H9 (cell line): ENCODE measurements at regions not wholly inside any gene's neighbourhood (a gene's known extent, or its start where the extent isn't known, plus 50 kb on each side); places are given as distances from the start of the nearest gene placed in this dataset.

Experiments used
- DNase-seq: peaks from one replicate; pipeline ENCODE4 v3.0.0-alpha.2; 2017
- H2AFZ ChIP-seq: one replicate; pipeline ENCODE4 v1.6.1; 2013; ENCODE audit warnings: mild to moderate bottlenecking, low read length, control low read depth, moderate library complexity
- H2AK5ac ChIP-seq: 2 replicates; pipeline ENCODE4 v1.6.1; 2013; ENCODE audit warnings: low read length, control low read depth, mixed read lengths; ENCODE audit not compliant: insufficient read length
- H2BK120ac ChIP-seq: one replicate; pipeline ENCODE4 v1.6.1; 2013; ENCODE audit warnings: low read depth, mild to moderate bottlenecking, low read length, control low read depth, inconsistent platforms; ENCODE audit not compliant: poor library complexity, severe bottlenecking
- H2BK12ac ChIP-seq: 2 replicates; pipeline ENCODE4 v1.6.1; 2013; ENCODE audit warnings: low read length, control low read depth, mixed read lengths, low read depth; ENCODE audit not compliant: insufficient read length
- H2BK15ac ChIP-seq: 2 replicates; pipeline ENCODE4 v1.6.1; 2013; ENCODE audit warnings: low read depth, low read length, control low read depth
- H2BK20ac ChIP-seq: one replicate; pipeline ENCODE4 v1.6.1; 2013; ENCODE audit warnings: low read depth, mild to moderate bottlenecking, low read length, control low read depth, inconsistent platforms; ENCODE audit not compliant: poor library complexity, severe bottlenecking
- H2BK5ac ChIP-seq: 2 replicates; pipeline ENCODE4 v1.6.1; 2013; ENCODE audit warnings: low read length, control low read depth, mixed read lengths; ENCODE audit not compliant: insufficient read length
- H3K14ac ChIP-seq: 2 replicates; pipeline ENCODE4 v1.6.1; 2013; ENCODE audit warnings: low read length, control low read depth; ENCODE audit not compliant: insufficient read depth
- H3K18ac ChIP-seq: 2 replicates; pipeline ENCODE4 v1.6.1; 2013; ENCODE audit warnings: low read depth, mild to moderate bottlenecking, mixed read lengths, low read length, control low read depth; ENCODE audit not compliant: insufficient read length
- H3K23ac ChIP-seq: 2 replicates; pipeline ENCODE4 v1.6.1; 2013; ENCODE audit warnings: low read length, control low read depth, mixed read lengths, low read depth; ENCODE audit not compliant: insufficient read length
- H3K23me2 ChIP-seq: 2 replicates; pipeline ENCODE4 v1.6.1; 2013; ENCODE audit warnings: low read depth, mild to moderate bottlenecking, mixed read lengths, low read length, control low read depth; ENCODE audit not compliant: insufficient read length, poor library complexity, severe bottlenecking
- H3K27ac ChIP-seq: 2 replicates; pipeline ENCODE4 v1.5.1; 2013; ENCODE audit warnings: low read length, control low read depth, mixed read lengths, low read depth; ENCODE audit not compliant: insufficient read length
- H3K27me3 ChIP-seq: 2 replicates; pipeline ENCODE4 v1.6.1; 2013; ENCODE audit warnings: low read length, control low read depth, inconsistent platforms; ENCODE audit not compliant: insufficient read depth
- H3K4ac ChIP-seq: 2 replicates; pipeline ENCODE4 v1.6.1; 2013; ENCODE audit warnings: low read depth, mild to moderate bottlenecking, control low read depth, inconsistent platforms, low read length, moderate library complexity
- H3K4me1 ChIP-seq: 2 replicates; pipeline ENCODE4 v1.6.1; 2013; ENCODE audit warnings: low read length, control low read depth, inconsistent platforms; ENCODE audit not compliant: insufficient read depth
- H3K4me2 ChIP-seq: 2 replicates; pipeline ENCODE4 v1.6.1; 2013; ENCODE audit warnings: low read length, control low read depth, mixed read lengths; ENCODE audit not compliant: insufficient read length, insufficient read depth
- H3K56ac ChIP-seq: 2 replicates; pipeline ENCODE4 v1.6.1; 2013; ENCODE audit warnings: low read depth, mild to moderate bottlenecking, mixed read lengths, low read length, control low read depth; ENCODE audit not compliant: insufficient read length
- H3K79me1 ChIP-seq: 2 replicates; pipeline ENCODE4 v1.6.1; 2013; ENCODE audit warnings: low read depth, mild to moderate bottlenecking, moderate library complexity, low read length, control low read depth, inconsistent platforms; ENCODE audit not compliant: insufficient read depth, poor library complexity, severe bottlenecking
- H3K79me2 ChIP-seq: 2 replicates; pipeline ENCODE4 v1.6.1; 2013; ENCODE audit warnings: low read length, control low read depth, inconsistent platforms; ENCODE audit not compliant: insufficient read depth
- H3K9ac ChIP-seq: 2 replicates; pipeline ENCODE4 v1.6.1; 2013; ENCODE audit warnings: low read length, control low read depth, mixed read lengths; ENCODE audit not compliant: insufficient read length; ENCODE audit errors: extremely low read depth
- H3K9me3 ChIP-seq: one replicate; pipeline ENCODE4 v1.6.1; 2013; ENCODE audit warnings: low read depth, low read length, inconsistent platforms; ENCODE audit not compliant: control insufficient read depth
- H3T11ph ChIP-seq: one replicate; pipeline ENCODE4 v1.6.1; 2013; ENCODE audit warnings: mild to moderate bottlenecking, low read length, control low read depth, inconsistent platforms
- H4K20me1 ChIP-seq: one replicate; pipeline ENCODE4 v1.6.1; 2013; ENCODE audit not compliant: control insufficient read depth, insufficient read length, insufficient read depth
- H4K5ac ChIP-seq: 2 replicates; pipeline ENCODE4 v1.6.1; 2013; ENCODE audit warnings: low read depth, mild to moderate bottlenecking, mixed read lengths, low read length, control low read depth; ENCODE audit not compliant: insufficient read length
- H4K8ac ChIP-seq: replicated peaks from 2 replicates; pipeline ENCODE4 v1.6.1; 2013; ENCODE audit warnings: low read length, control low read depth, mixed read lengths, low read depth; ENCODE audit not compliant: insufficient read length
- H4K91ac ChIP-seq: 2 replicates; pipeline ENCODE4 v1.6.1; 2013; ENCODE audit warnings: low read depth, mild to moderate bottlenecking, moderate library complexity, mixed read lengths, low read length, control low read depth; ENCODE audit not compliant: insufficient read length
- H3K27ac Mint-ChIP-seq, 3 experiments: 2 replicates in 2 of 3; 3 replicates in 1 of 3; pipeline ENCODE4 v1.8.0; 2020 to 2021; ENCODE audit warnings: mixed read lengths in 3 of 3, mild to moderate bottlenecking in 1 of 3, moderate library complexity in 1 of 3
- H3K27me3 Mint-ChIP-seq: 2 replicates; pipeline ENCODE4 v1.8.0; 2021; ENCODE audit warnings: low read depth, mild to moderate bottlenecking, moderate library complexity, mixed read lengths
- H3K36me3 Mint-ChIP-seq, 3 experiments: 2 replicates in 2 of 3; 3 replicates in 1 of 3; pipeline ENCODE4 v1.8.0; 2020 to 2021; ENCODE audit warnings: low read depth in 3 of 3, mixed read lengths in 3 of 3; ENCODE audit not compliant: insufficient read depth in 1 of 3
- H3K4me1 Mint-ChIP-seq, 2 experiments: 2 replicates each; pipeline ENCODE4 v1.8.0; 2020; ENCODE audit warnings: mixed read lengths in 2 of 2
- H3K4me3 Mint-ChIP-seq, 2 experiments: 2 replicates in 1 of 2; 3 replicates in 1 of 2; pipeline ENCODE4 v1.8.0; 2020 to 2021; ENCODE audit warnings: mild to moderate bottlenecking in 2 of 2, mixed read lengths in 2 of 2, moderate library complexity in 1 of 2
- H3K9me3 Mint-ChIP-seq, 2 experiments: 2 replicates in 1 of 2; 3 replicates in 1 of 2; pipeline ENCODE4 v1.8.0; 2020; ENCODE audit warnings: mild to moderate bottlenecking in 2 of 2, mixed read lengths in 2 of 2, moderate library complexity in 1 of 2
- CTCF ChIP-seq: fragments of 200-600 bp; sonication (generic); conservative IDR thresholded peaks from 3 replicates; pipeline ENCODE4 v1.8.0; 2021; ENCODE audit warnings: antibody characterized with exemption, mild to moderate bottlenecking
- WGBS: extraction: QIAGEN DNeasy Blood & Tissue Kit; methylation state at CpG from one replicate; pipeline ENCODE4 v1.1.7; 2013; ENCODE audit warnings: missing lambda C conversion rate, low lambda C conversion rate, mixed read lengths; ENCODE audit not compliant: insufficient read length; ENCODE audit errors: extremely low coverage; 5-methylcytosine and 5-hydroxymethylcytosine counted together

- peaks cover 33 to 46% of the 10 kb centered on the region in 2 experiments for H3K4me1 Mint-ChIP-seq
- no peak overlapping the region for H2AFZ ChIP-seq
- H3K79me1 ChIP-seq, result no peaks in the 10 kb centered on the region
- no peak overlapping the region for H3K18ac ChIP-seq
- no peaks in the 10 kb centered on the region for H3K27me3 Mint-ChIP-seq
- H3K56ac ChIP-seq, result no peak overlapping the region
- H3K9me3 ChIP-seq, result no peaks in the 10 kb centered on the region
- H2BK20ac ChIP-seq, result no peak overlapping the region
- peaks cover 5% of the 10 kb centered on the region for H3K4me1 ChIP-seq
- no peak overlapping the region for H3T11ph ChIP-seq
- no peaks in the 10 kb centered on the region for H4K20me1 ChIP-seq
- no peak overlapping the region for H3K27ac ChIP-seq
- no peak overlapping the region for H3K4me3 Mint-ChIP-seq
- no peak overlapping the region for H4K91ac ChIP-seq
- H3K27ac Mint-ChIP-seq, result no peak overlapping the region; a peak in 1 of 7 replicates
- peaks cover 4% of the 10 kb centered on the region for H3K23me2 ChIP-seq
- H2BK120ac ChIP-seq, result no peak overlapping the region
- H2BK15ac ChIP-seq, result no peak overlapping the region
- H3K9ac ChIP-seq, result no peak overlapping the region
- H3K79me2 ChIP-seq, result no peaks in the 10 kb centered on the region
- no peak for DNase-seq
- H3K4ac ChIP-seq, result no peak overlapping the region
- no peak overlapping the region for H3K4me2 ChIP-seq
- H2BK12ac ChIP-seq, result no peak overlapping the region
- peaks cover 0 to under 1% (median under 1%) of the 10 kb centered on the region in 3 experiments; a peak in 4 of 7 replicates for H3K36me3 Mint-ChIP-seq
- TF ChIP-seq CTCF, result no peak
- no peak overlapping the region for H2BK5ac ChIP-seq
- H3K23ac ChIP-seq, result no peak overlapping the region
- H3K27me3 ChIP-seq, result no peaks in the 10 kb centered on the region
- H4K8ac ChIP-seq, result no peak overlapping the region
- no CpG with 5 or more reads among the region's 7 CpGs for WGBS
- H4K5ac ChIP-seq, result no peak overlapping the region
- H3K14ac ChIP-seq, result no peak overlapping the region
- H3K9me3 Mint-ChIP-seq, result peaks cover under 1% of the 10 kb centered on the region in 2 experiments
- no peak overlapping the region for H2AK5ac ChIP-seq
Observed at GRCh38 chr14:61178226-61179060, 102.7 kb downstream of the TMEM30B start.
